Ascending aorta (tissue), 2 donors: ENCODE measurements at regions not wholly inside any gene's neighbourhood (a gene's known extent, or its start where the extent isn't known, plus 50 kb on each side); places are given as distances from the start of the nearest gene placed in this dataset.
A peak's percentile ranks its signal among the peaks of the same experiment; 100 is the strongest.

Experiments used
- DNase-seq, 2 donors: peaks; one replicate each; pipeline ENCODE4 v3.0.0-alpha.2; 2019; ENCODE audit warnings: low spot score in 2 of 2
- H3K27ac ChIP-seq, 2 donors: fragments of 200-600 bp; sonication (generic); one replicate each; pipeline ENCODE4 v1.5.1; 2016 to 2017; ENCODE audit warnings: mild to moderate bottlenecking in 1 of 2
- H3K27me3 ChIP-seq: fragments of 200-600 bp; sonication (generic); one replicate; pipeline ENCODE4 v1.5.1; 2017
- H3K36me3 ChIP-seq, 2 donors: fragments of 200-600 bp; sonication (generic); one replicate each; pipeline ENCODE4 v1.5.1; 2016
- H3K4me1 ChIP-seq, 2 donors: fragments of 200-600 bp; sonication (generic); one replicate each; pipeline ENCODE4 v1.5.1; 2016 to 2017; ENCODE audit warnings: mild to moderate bottlenecking in 1 of 2
- H3K4me3 ChIP-seq, 2 donors: fragments of 200-600 bp; sonication (generic); one replicate each; pipeline ENCODE4 v1.5.1; 2016 to 2017; ENCODE audit warnings: mild to moderate bottlenecking in 1 of 2
- H3K9me3 ChIP-seq, 2 donors: fragments of 200-600 bp; sonication (generic); one replicate each; pipeline ENCODE4 v1.5.1; 2016
- intact Hi-C: fragments of 100-400 bp; cut with DNase I; formaldehyde crosslinking; loops from one replicate; pipeline ENCODE4 v1.15.1; 2023
- TF ChIP-seq, protein P1 (sequence below), 3 experiments: fragments of 200-600 bp in 2 of 3; fragments of 450-650 bp in 1 of 3; sonication (generic) in 2 of 3; IDR thresholded peaks; one replicate each; pipeline ENCODE4 v1.5.1; 2016 to 2019; ENCODE audit warnings: antibody characterized with exemption in 3 of 3, mild to moderate bottlenecking in 1 of 3, moderate library complexity in 1 of 3

DNA sequence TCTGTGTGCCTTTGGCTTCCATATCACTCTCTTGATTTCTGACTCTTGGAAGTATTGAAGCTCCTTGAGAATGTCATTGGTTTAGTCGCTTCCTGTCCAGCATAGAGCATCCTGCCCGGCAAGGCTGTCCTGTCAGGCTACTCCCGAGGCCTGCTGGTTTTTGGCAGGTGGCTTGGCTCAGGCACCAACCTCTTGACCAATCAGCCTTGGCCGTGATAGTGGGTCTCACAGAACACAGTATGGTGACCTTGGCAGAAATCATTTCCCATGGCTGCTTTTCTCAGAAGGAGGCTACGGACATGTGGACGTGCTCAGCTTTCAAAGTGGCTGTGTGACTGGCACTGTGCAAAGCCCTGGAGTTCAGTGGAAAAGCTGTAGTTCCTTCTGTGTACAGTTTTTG is 516.9 kb downstream of the REEP3 start:
- H3K4me1 ChIP-seq, result peaks cover 0 to 5% of the 10 kb centered on the region in 2 donors
- H3K27ac ChIP-seq, result no peak overlapping the region
- H3K4me3 ChIP-seq, result no peak overlapping the region
- DNase-seq, result no peak
- no peaks in the 10 kb centered on the region for H3K9me3 ChIP-seq
- intact Hi-C loops, result no loop called here
- H3K27me3 ChIP-seq, result no peaks in the 10 kb centered on the region
- H3K36me3 ChIP-seq, result no peaks in the 10 kb centered on the region
- TF ChIP-seq, protein P1, sequence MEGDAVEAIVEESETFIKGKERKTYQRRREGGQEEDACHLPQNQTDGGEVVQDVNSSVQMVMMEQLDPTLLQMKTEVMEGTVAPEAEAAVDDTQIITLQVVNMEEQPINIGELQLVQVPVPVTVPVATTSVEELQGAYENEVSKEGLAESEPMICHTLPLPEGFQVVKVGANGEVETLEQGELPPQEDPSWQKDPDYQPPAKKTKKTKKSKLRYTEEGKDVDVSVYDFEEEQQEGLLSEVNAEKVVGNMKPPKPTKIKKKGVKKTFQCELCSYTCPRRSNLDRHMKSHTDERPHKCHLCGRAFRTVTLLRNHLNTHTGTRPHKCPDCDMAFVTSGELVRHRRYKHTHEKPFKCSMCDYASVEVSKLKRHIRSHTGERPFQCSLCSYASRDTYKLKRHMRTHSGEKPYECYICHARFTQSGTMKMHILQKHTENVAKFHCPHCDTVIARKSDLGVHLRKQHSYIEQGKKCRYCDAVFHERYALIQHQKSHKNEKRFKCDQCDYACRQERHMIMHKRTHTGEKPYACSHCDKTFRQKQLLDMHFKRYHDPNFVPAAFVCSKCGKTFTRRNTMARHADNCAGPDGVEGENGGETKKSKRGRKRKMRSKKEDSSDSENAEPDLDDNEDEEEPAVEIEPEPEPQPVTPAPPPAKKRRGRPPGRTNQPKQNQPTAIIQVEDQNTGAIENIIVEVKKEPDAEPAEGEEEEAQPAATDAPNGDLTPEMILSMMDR (IDR thresholded peaks at IDR 0.05), result no peak

DNA sequence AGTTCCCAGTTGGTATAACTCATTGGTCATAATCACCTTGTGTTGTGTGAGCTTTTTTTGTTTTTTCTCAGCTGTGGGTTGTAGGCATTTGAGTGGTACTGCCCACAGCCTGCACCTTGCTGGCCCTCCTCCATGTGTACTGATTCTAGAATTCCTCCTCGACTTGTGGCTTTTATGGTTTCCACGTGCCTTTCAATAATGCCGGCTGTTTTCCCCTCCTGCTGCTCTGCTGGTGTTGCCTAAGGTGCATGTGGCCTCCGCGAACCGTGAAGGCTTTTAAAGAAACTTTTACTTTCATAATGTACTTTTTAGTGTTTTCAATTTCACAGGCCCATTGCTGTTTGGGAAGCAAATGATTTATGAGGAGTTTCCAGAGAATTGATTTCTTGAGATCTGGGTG is 518.0 kb downstream of the REEP3 start:
- intact Hi-C loops, result no loop called here
- no peak for DNase-seq
- TF ChIP-seq, protein P1 (IDR thresholded peaks at IDR 0.05), result no peak
- Histone ChIP-seq H3K4me3 (no peak overlapping the region), H3K9me3 (no peaks in the 10 kb centered on the region), H3K27ac (no peak overlapping the region), H3K27me3 (no peaks in the 10 kb centered on the region), H3K36me3 (no peaks in the 10 kb centered on the region), H3K4me1 (peaks cover 0 to 5% of the 10 kb centered on the region in 2 donors)

DNA sequence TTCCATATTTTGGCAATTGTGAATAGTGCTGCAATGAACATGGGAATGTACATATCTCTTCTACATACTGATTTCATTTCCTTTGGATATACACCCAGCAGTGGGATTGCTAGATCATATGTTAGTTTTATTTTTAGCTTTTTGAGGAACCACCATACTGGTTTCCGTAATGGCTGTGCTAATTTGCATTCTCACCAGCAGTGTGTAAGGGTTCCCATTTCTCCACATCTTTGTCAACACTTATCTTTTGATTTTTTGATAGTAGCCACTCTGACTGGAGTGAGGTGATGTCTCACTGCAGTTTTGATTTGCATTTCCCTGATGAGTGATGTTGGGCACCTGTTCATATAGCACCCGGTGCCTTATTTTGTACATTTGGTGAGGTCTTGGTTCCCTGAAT is 519.6 kb downstream of the REEP3 start:
- H3K4me3 ChIP-seq, result peak overlapping the region in 1 of 2 donors; percentile 59
- no peak overlapping the region for H3K27ac ChIP-seq
- no peak for DNase-seq
- peaks cover 0 to 5% of the 10 kb centered on the region in 2 donors for H3K4me1 ChIP-seq
- H3K9me3 ChIP-seq, result no peaks in the 10 kb centered on the region
- no peaks in the 10 kb centered on the region for H3K27me3 ChIP-seq
- intact Hi-C loops, result no loop called here
- no peaks in the 10 kb centered on the region for H3K36me3 ChIP-seq
- TF ChIP-seq, protein P1 (IDR thresholded peaks at IDR 0.05), result no peak

GRCh38 chr10:64041185-64041988 is 520.2 kb downstream of the REEP3 start:
- peak; percentile 27 to 79 for DNase-seq
- peak overlapping the region; percentile 45 to 59 for H3K4me3 ChIP-seq
- H3K4me1 ChIP-seq, result peaks cover 0 to 5% of the 10 kb centered on the region in 2 donors
- no peaks in the 10 kb centered on the region for H3K27me3 ChIP-seq
- TF ChIP-seq, protein P1 (IDR thresholded peaks at IDR 0.05), result peak; percentile 97 to 100 (median 97)
- no peak overlapping the region for H3K27ac ChIP-seq
- no peaks in the 10 kb centered on the region for H3K9me3 ChIP-seq
- H3K36me3 ChIP-seq, result no peaks in the 10 kb centered on the region
- intact Hi-C loops, result no loop called here

GRCh38 chr10:64041989-64042490 is 520.8 kb downstream of the REEP3 start:
- no peaks in the 10 kb centered on the region for H3K36me3 ChIP-seq
- intact Hi-C loops, result no loop called here
- H3K9me3 ChIP-seq, result no peaks in the 10 kb centered on the region
- H3K27ac ChIP-seq, result no peak overlapping the region
- H3K4me3 ChIP-seq, result peak overlapping the region in 1 of 2 donors; percentile 59
- no peaks in the 10 kb centered on the region for H3K27me3 ChIP-seq
- TF ChIP-seq, protein P1 (IDR thresholded peaks at IDR 0.05), result no peak
- peaks cover 0 to 5% of the 10 kb centered on the region in 2 donors for H3K4me1 ChIP-seq
- DNase-seq, result no peak
